ENCODE measurements at regions not wholly inside any gene's neighbourhood (a gene's known extent, or its start where the extent isn't known, plus 50 kb on each side); places are given as distances from the start of the nearest gene placed in this dataset.

GRCh38 chr4:84291969-84292368 lies 207.1 kb downstream of the NKX6-1 start:
- no peak for TF ChIP-seq CTCF (conservative IDR thresholded peaks at IDR 0.05; ENCODE audit: low read depth in 2 of 2)
- TF ChIP-seq EZH2 (IDR thresholded peaks at IDR 0.05; ENCODE audit: low read depth, unreplicated experiment): no peak
- TF ChIP-seq EZH2phosphoT487 (IDR thresholded peaks at IDR 0.05; ENCODE audit: unreplicated experiment): no peak
- no peak for TF ChIP-seq CREB1 (CRISPR knock-in tag; IDR thresholded peaks at IDR 0.05; ENCODE audit: low read depth)
- TF ChIP-seq POLR2AphosphoS5 (IDR thresholded peaks at IDR 0.05; ENCODE audit: low read depth): no peak
- TF ChIP-seq ETS1 (IDR thresholded peaks at IDR 0.05): no peak
- TF ChIP-seq JUNB (IDR thresholded peaks at IDR 0.05; ENCODE audit: unreplicated experiment): no peak
- TF ChIP-seq STAT1 (IDR thresholded peaks at IDR 0.05; ENCODE audit: unreplicated experiment): no peak
- TF ChIP-seq REST (IDR thresholded peaks at IDR 0.05; ENCODE audit: unreplicated experiment): no peak
- TF ChIP-seq ZNF331 (CRISPR knock-in tag; IDR thresholded peaks at IDR 0.05; ENCODE audit: low read depth): no peak
- TF ChIP-seq NANOG (IDR thresholded peaks at IDR 0.05; ENCODE audit: borderline replicate concordance): no peak
- TF ChIP-seq ZNF462 (CRISPR knock-in tag; IDR thresholded peaks at IDR 0.05): no peak

Measured in GM23338 (cell line).